DND-41 (cell line): ENCODE measurements at regions not wholly inside any gene's neighbourhood (a gene's known extent, or its start where the extent isn't known, plus 50 kb on each side); places are given as distances from the start of the nearest gene placed in this dataset.

Source experiments
- CTCF ChIP-seq: IDR thresholded peaks from 2 replicates; pipeline ENCODE4 v1.5.1; 2012; ENCODE audit warnings: borderline replicate concordance, low read length, moderate library complexity, mild to moderate bottlenecking; ENCODE audit not compliant: poor library complexity, severe bottlenecking; ENCODE audit errors: extremely low read depth
- EZH2 ChIP-seq: IDR thresholded peaks from 3 replicates; pipeline ENCODE4 v1.6.1; 2012; ENCODE audit warnings: borderline replicate concordance, low read depth, mild to moderate bottlenecking, moderate library complexity, low read length, inconsistent platforms; ENCODE audit not compliant: severe bottlenecking

GRCh38 chr11:80719292-80719646 lies 1278.4 kb upstream of the TENM4 start:
- TF ChIP-seq CTCF (no peak), EZH2 (no peak)
